ENCODE measurements at regions not wholly inside any gene's neighbourhood (a gene's known extent, or its start where the extent isn't known, plus 50 kb on each side); places are given as distances from the start of the nearest gene placed in this dataset.

GRCh38 chr3:94904156-94904674 lies 841.4 kb downstream of the NSUN3 start:
- DNase-seq, result no peak

- DNase-seq, result no peak
Measured at GRCh38 chr3:94909726-94910125, 846.9 kb downstream of the NSUN3 start.

GRCh38 chr3:94912656-94913055 lies 849.8 kb downstream of the NSUN3 start:
- no peak for DNase-seq

- DNase-seq, result no peak
Measured at GRCh38 chr3:94927175-94927574, 864.3 kb downstream of the NSUN3 start.

- DNase-seq, result no peak
Measured at GRCh38 chr3:94928921-94929320, 866.1 kb downstream of the NSUN3 start.

GRCh38 chr3:94935738-94936580 lies 873.1 kb downstream of the NSUN3 start:
- DNase-seq, result no peak

GRCh38 chr3:94937980-94938379 lies 875.1 kb downstream of the NSUN3 start:
- no peak for DNase-seq

GRCh38 chr3:94946683-94947082 lies 883.8 kb downstream of the NSUN3 start:
- no peak for DNase-seq

GRCh38 chr3:94961423-94962100 lies 898.7 kb downstream of the NSUN3 start:
- no peak for DNase-seq

- DNase-seq, result no peak
Measured at GRCh38 chr3:94965867-94966475, 903.1 kb downstream of the NSUN3 start.

- DNase-seq, result no peak
Measured at GRCh38 chr3:94967196-94967595, 904.3 kb downstream of the NSUN3 start.

GRCh38 chr3:94968519-94968918 lies 905.7 kb downstream of the NSUN3 start:
- DNase-seq, result no peak

GRCh38 chr3:94972066-94972465 lies 909.2 kb downstream of the NSUN3 start:
- DNase-seq, result no peak

- DNase-seq, result no peak
Measured at GRCh38 chr3:94978084-94978483, 915.2 kb downstream of the NSUN3 start.

- DNase-seq, result no peak
Measured at GRCh38 chr3:94985778-94986177, 922.9 kb downstream of the NSUN3 start.

GRCh38 chr3:94990952-94991705 lies 928.3 kb downstream of the NSUN3 start:
- no peak for DNase-seq

- no peak for DNase-seq
Measured at GRCh38 chr3:94996743-94997142, 933.9 kb downstream of the NSUN3 start.

- DNase-seq, result no peak
Measured at GRCh38 chr3:95002438-95003046, 939.7 kb downstream of the NSUN3 start.

- no peak for DNase-seq
Measured at GRCh38 chr3:95028688-95029087, 965.8 kb downstream of the NSUN3 start.

- no peak for DNase-seq
Measured at GRCh38 chr3:95029644-95030043, 966.8 kb downstream of the NSUN3 start.

GRCh38 chr3:95036526-95037021 lies 973.7 kb downstream of the NSUN3 start:
- no peak for DNase-seq

- DNase-seq, result no peak
Measured at GRCh38 chr3:95037097-95037496, 974.2 kb downstream of the NSUN3 start.
